HL-60 (cell line): ENCODE measurements at regions not wholly inside any gene's neighbourhood (a gene's known extent, or its start where the extent isn't known, plus 50 kb on each side); places are given as distances from the start of the nearest gene placed in this dataset.

Experiments
- POLR2AphosphoS5 ChIP-seq: IDR thresholded peaks from 2 replicates; pipeline ENCODE4 v1.6.1; 2012; ENCODE audit warnings: low read depth
- SPI1 ChIP-seq: IDR thresholded peaks from 2 replicates; pipeline ENCODE4 v1.6.1; 2012; ENCODE audit warnings: low read depth, mild to moderate bottlenecking, borderline replicate concordance
- TF ChIP-seq, protein P1 (sequence below): IDR thresholded peaks from one replicate; pipeline ENCODE4 v1.5.1; 2011; ENCODE audit warnings: low read length, control low read depth, inconsistent platforms; ENCODE audit not compliant: insufficient read depth

GRCh38 chr9:29838491-29839020 lies 2265.3 kb upstream of the C9orf72 start:
- TF ChIP-seq, protein P1, sequence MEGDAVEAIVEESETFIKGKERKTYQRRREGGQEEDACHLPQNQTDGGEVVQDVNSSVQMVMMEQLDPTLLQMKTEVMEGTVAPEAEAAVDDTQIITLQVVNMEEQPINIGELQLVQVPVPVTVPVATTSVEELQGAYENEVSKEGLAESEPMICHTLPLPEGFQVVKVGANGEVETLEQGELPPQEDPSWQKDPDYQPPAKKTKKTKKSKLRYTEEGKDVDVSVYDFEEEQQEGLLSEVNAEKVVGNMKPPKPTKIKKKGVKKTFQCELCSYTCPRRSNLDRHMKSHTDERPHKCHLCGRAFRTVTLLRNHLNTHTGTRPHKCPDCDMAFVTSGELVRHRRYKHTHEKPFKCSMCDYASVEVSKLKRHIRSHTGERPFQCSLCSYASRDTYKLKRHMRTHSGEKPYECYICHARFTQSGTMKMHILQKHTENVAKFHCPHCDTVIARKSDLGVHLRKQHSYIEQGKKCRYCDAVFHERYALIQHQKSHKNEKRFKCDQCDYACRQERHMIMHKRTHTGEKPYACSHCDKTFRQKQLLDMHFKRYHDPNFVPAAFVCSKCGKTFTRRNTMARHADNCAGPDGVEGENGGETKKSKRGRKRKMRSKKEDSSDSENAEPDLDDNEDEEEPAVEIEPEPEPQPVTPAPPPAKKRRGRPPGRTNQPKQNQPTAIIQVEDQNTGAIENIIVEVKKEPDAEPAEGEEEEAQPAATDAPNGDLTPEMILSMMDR, result no peak
- no peak for TF ChIP-seq SPI1
- TF ChIP-seq POLR2AphosphoS5, result no peak
